Neural crest cell (in vitro differentiated cells): ENCODE measurements at regions not wholly inside any gene's neighbourhood (a gene's known extent, or its start where the extent isn't known, plus 50 kb on each side); places are given as distances from the start of the nearest gene placed in this dataset.

Experiments used
- DNase-seq: peaks from one replicate; pipeline ENCODE4 v3.0.0; 2021; ENCODE audit warnings: low read depth, mixed read lengths, low spot score
- H3K27ac Mint-ChIP-seq: one replicate; pipeline ENCODE4 v1.8.0; 2021; ENCODE audit warnings: mild to moderate bottlenecking, mixed read lengths; ENCODE audit not compliant: unreplicated experiment
- H3K27me3 Mint-ChIP-seq: 2 replicates; pipeline ENCODE4 v1.8.0; 2021; ENCODE audit warnings: low read depth, mild to moderate bottlenecking, mixed read lengths
- H3K36me3 Mint-ChIP-seq: 2 replicates; pipeline ENCODE4 v1.8.0; 2021; ENCODE audit warnings: low read depth, mild to moderate bottlenecking, mixed read lengths
- H3K4me1 Mint-ChIP-seq: 2 replicates; pipeline ENCODE4 v1.8.0; 2021; ENCODE audit warnings: mixed read lengths
- H3K4me3 Mint-ChIP-seq: one replicate; pipeline ENCODE4 v1.8.0; 2021; ENCODE audit warnings: mild to moderate bottlenecking, mixed read lengths
- H3K9me3 Mint-ChIP-seq: 2 replicates; pipeline ENCODE4 v1.8.0; 2021; ENCODE audit warnings: mixed read lengths
- TF ChIP-seq, protein P1 (sequence below): fragments of 200-600 bp; sonication (generic); conservative IDR thresholded peaks from 2 replicates; pipeline ENCODE4 v1.5.0; 2021; ENCODE audit warnings: antibody characterized with exemption, mild to moderate bottlenecking

DNA sequence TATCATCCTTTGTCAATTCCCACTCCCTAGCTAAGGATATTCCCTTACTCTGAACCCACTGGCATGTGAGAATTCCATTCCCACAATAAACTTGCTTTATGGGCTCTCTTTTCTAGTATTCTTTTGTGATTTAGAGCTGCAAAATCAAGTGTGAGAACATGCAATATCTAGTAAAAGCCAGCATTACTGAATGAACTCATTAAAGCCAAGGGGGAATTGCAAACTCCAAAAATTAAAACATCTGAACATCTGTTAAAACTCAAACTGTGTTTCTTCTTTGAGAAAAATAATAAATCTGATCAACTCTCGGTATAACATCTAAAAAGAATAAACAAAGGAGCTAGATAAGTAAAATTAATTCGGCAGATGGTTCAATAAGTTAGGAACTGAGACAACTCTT lies 53.1 kb upstream of the MPDZ start:
- H3K4me1 Mint-ChIP-seq = no peaks in the 10 kb centered on the region
- H3K27me3 Mint-ChIP-seq = no peaks in the 10 kb centered on the region
- H3K27ac Mint-ChIP-seq = no peak overlapping the region
- no peak for DNase-seq
- H3K9me3 Mint-ChIP-seq = no peaks in the 10 kb centered on the region
- TF ChIP-seq, protein P1, sequence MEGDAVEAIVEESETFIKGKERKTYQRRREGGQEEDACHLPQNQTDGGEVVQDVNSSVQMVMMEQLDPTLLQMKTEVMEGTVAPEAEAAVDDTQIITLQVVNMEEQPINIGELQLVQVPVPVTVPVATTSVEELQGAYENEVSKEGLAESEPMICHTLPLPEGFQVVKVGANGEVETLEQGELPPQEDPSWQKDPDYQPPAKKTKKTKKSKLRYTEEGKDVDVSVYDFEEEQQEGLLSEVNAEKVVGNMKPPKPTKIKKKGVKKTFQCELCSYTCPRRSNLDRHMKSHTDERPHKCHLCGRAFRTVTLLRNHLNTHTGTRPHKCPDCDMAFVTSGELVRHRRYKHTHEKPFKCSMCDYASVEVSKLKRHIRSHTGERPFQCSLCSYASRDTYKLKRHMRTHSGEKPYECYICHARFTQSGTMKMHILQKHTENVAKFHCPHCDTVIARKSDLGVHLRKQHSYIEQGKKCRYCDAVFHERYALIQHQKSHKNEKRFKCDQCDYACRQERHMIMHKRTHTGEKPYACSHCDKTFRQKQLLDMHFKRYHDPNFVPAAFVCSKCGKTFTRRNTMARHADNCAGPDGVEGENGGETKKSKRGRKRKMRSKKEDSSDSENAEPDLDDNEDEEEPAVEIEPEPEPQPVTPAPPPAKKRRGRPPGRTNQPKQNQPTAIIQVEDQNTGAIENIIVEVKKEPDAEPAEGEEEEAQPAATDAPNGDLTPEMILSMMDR = no peak
- no peak overlapping the region for H3K4me3 Mint-ChIP-seq
- H3K36me3 Mint-ChIP-seq = no peaks in the 10 kb centered on the region

DNA sequence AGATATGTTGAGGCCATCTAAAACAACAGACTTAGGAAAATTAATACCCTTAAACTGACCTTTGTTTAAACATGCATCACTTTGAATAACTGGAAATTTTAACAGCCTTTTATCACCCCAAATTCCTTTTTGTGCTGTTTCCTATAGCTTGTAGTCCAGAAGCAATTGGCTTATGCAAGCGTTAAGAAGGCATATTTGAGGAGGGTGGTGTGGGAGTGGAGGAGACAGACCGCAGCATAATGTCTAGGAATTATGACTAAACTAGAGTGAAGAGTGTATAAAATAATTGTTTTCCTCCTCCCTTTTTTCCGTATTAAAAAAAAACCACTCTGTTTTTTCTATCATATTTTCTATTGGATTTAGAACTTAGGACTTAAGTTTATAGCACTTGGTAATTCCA lies 51.8 kb upstream of the MPDZ start:
- TF ChIP-seq, protein P1 = no peak
- Mint-ChIP-seq H3K36me3 (no peaks in the 10 kb centered on the region), H3K27ac (no peak overlapping the region), H3K9me3 (no peaks in the 10 kb centered on the region), H3K4me1 (no peaks in the 10 kb centered on the region), H3K27me3 (no peaks in the 10 kb centered on the region), H3K4me3 (no peak overlapping the region)
- DNase-seq = no peak

DNA sequence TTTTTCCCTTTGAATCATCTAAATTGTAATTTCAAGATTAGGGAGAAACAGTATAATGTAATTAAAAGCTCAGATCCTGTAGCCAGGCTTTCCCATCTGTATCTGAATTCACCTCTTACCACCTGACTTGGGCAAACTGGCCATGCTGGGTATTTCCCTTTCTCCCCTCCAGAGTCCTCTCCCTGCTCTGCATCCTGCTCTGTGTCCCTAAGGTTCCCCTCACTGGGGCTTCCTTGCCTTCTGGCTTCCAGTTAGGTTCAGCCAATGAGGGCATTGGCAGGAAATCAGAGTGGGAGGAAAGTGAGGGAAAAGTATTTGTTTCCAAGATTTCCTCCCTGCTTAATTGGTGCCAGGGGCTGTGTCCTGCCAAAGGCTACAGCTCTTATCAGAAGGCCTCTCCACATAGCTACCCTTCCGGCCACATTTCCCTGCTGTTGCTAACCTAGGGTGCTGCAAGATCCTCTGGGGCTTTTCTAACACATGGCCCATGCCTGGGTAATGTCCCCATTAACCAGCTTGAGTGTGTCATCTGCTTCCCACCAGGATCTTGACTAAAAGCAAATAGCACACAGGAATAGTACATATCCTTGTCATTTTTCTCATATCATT lies 51.0 kb upstream of the MPDZ start:
- Mint-ChIP-seq H3K27me3 (no peaks in the 10 kb centered on the region), H3K9me3 (no peaks in the 10 kb centered on the region), H3K4me1 (no peaks in the 10 kb centered on the region), H3K27ac (no peak overlapping the region), H3K36me3 (no peaks in the 10 kb centered on the region), H3K4me3 (no peak overlapping the region)
- DNase-seq = no peak
- TF ChIP-seq, protein P1 = no peak
